H9 (cell line): ENCODE measurements at regions not wholly inside any gene's neighbourhood (a gene's known extent, or its start where the extent isn't known, plus 50 kb on each side); places are given as distances from the start of the nearest gene placed in this dataset.

ENCODE experiments used
- DNase-seq: peaks from one replicate; pipeline ENCODE4 v3.0.0-alpha.2; 2017
- H2AFZ ChIP-seq: one replicate; pipeline ENCODE4 v1.6.1; 2013; ENCODE audit warnings: mild to moderate bottlenecking, low read length, control low read depth, moderate library complexity
- H2AK5ac ChIP-seq: 2 replicates; pipeline ENCODE4 v1.6.1; 2013; ENCODE audit warnings: low read length, control low read depth, mixed read lengths; ENCODE audit not compliant: insufficient read length
- H2BK120ac ChIP-seq: one replicate; pipeline ENCODE4 v1.6.1; 2013; ENCODE audit warnings: low read depth, mild to moderate bottlenecking, low read length, control low read depth, inconsistent platforms; ENCODE audit not compliant: poor library complexity, severe bottlenecking
- H2BK12ac ChIP-seq: 2 replicates; pipeline ENCODE4 v1.6.1; 2013; ENCODE audit warnings: low read length, control low read depth, mixed read lengths, low read depth; ENCODE audit not compliant: insufficient read length
- H2BK15ac ChIP-seq: 2 replicates; pipeline ENCODE4 v1.6.1; 2013; ENCODE audit warnings: low read depth, low read length, control low read depth
- H2BK20ac ChIP-seq: one replicate; pipeline ENCODE4 v1.6.1; 2013; ENCODE audit warnings: low read depth, mild to moderate bottlenecking, low read length, control low read depth, inconsistent platforms; ENCODE audit not compliant: poor library complexity, severe bottlenecking
- H2BK5ac ChIP-seq: 2 replicates; pipeline ENCODE4 v1.6.1; 2013; ENCODE audit warnings: low read length, control low read depth, mixed read lengths; ENCODE audit not compliant: insufficient read length
- H3K14ac ChIP-seq: 2 replicates; pipeline ENCODE4 v1.6.1; 2013; ENCODE audit warnings: low read length, control low read depth; ENCODE audit not compliant: insufficient read depth
- H3K18ac ChIP-seq: 2 replicates; pipeline ENCODE4 v1.6.1; 2013; ENCODE audit warnings: low read depth, mild to moderate bottlenecking, mixed read lengths, low read length, control low read depth; ENCODE audit not compliant: insufficient read length
- H3K23ac ChIP-seq: 2 replicates; pipeline ENCODE4 v1.6.1; 2013; ENCODE audit warnings: low read length, control low read depth, mixed read lengths, low read depth; ENCODE audit not compliant: insufficient read length
- H3K23me2 ChIP-seq: 2 replicates; pipeline ENCODE4 v1.6.1; 2013; ENCODE audit warnings: low read depth, mild to moderate bottlenecking, mixed read lengths, low read length, control low read depth; ENCODE audit not compliant: insufficient read length, poor library complexity, severe bottlenecking
- H3K27ac ChIP-seq: 2 replicates; pipeline ENCODE4 v1.5.1; 2013; ENCODE audit warnings: low read length, control low read depth, mixed read lengths, low read depth; ENCODE audit not compliant: insufficient read length
- H3K27me3 ChIP-seq: 2 replicates; pipeline ENCODE4 v1.6.1; 2013; ENCODE audit warnings: low read length, control low read depth, inconsistent platforms; ENCODE audit not compliant: insufficient read depth
- H3K4ac ChIP-seq: 2 replicates; pipeline ENCODE4 v1.6.1; 2013; ENCODE audit warnings: low read depth, mild to moderate bottlenecking, control low read depth, inconsistent platforms, low read length, moderate library complexity
- H3K4me1 ChIP-seq: 2 replicates; pipeline ENCODE4 v1.6.1; 2013; ENCODE audit warnings: low read length, control low read depth, inconsistent platforms; ENCODE audit not compliant: insufficient read depth
- H3K4me2 ChIP-seq: 2 replicates; pipeline ENCODE4 v1.6.1; 2013; ENCODE audit warnings: low read length, control low read depth, mixed read lengths; ENCODE audit not compliant: insufficient read length, insufficient read depth
- H3K56ac ChIP-seq: 2 replicates; pipeline ENCODE4 v1.6.1; 2013; ENCODE audit warnings: low read depth, mild to moderate bottlenecking, mixed read lengths, low read length, control low read depth; ENCODE audit not compliant: insufficient read length
- H3K79me1 ChIP-seq: 2 replicates; pipeline ENCODE4 v1.6.1; 2013; ENCODE audit warnings: low read depth, mild to moderate bottlenecking, moderate library complexity, low read length, control low read depth, inconsistent platforms; ENCODE audit not compliant: insufficient read depth, poor library complexity, severe bottlenecking
- H3K79me2 ChIP-seq: 2 replicates; pipeline ENCODE4 v1.6.1; 2013; ENCODE audit warnings: low read length, control low read depth, inconsistent platforms; ENCODE audit not compliant: insufficient read depth
- H3K9ac ChIP-seq: 2 replicates; pipeline ENCODE4 v1.6.1; 2013; ENCODE audit warnings: low read length, control low read depth, mixed read lengths; ENCODE audit not compliant: insufficient read length; ENCODE audit errors: extremely low read depth
- H3K9me3 ChIP-seq: one replicate; pipeline ENCODE4 v1.6.1; 2013; ENCODE audit warnings: low read depth, low read length, inconsistent platforms; ENCODE audit not compliant: control insufficient read depth
- H3T11ph ChIP-seq: one replicate; pipeline ENCODE4 v1.6.1; 2013; ENCODE audit warnings: mild to moderate bottlenecking, low read length, control low read depth, inconsistent platforms
- H4K20me1 ChIP-seq: one replicate; pipeline ENCODE4 v1.6.1; 2013; ENCODE audit not compliant: control insufficient read depth, insufficient read length, insufficient read depth
- H4K5ac ChIP-seq: 2 replicates; pipeline ENCODE4 v1.6.1; 2013; ENCODE audit warnings: low read depth, mild to moderate bottlenecking, mixed read lengths, low read length, control low read depth; ENCODE audit not compliant: insufficient read length
- H4K8ac ChIP-seq: replicated peaks from 2 replicates; pipeline ENCODE4 v1.6.1; 2013; ENCODE audit warnings: low read length, control low read depth, mixed read lengths, low read depth; ENCODE audit not compliant: insufficient read length
- H4K91ac ChIP-seq: 2 replicates; pipeline ENCODE4 v1.6.1; 2013; ENCODE audit warnings: low read depth, mild to moderate bottlenecking, moderate library complexity, mixed read lengths, low read length, control low read depth; ENCODE audit not compliant: insufficient read length
- H3K27ac Mint-ChIP-seq, 3 experiments: 2 replicates in 2 of 3; 3 replicates in 1 of 3; pipeline ENCODE4 v1.8.0; 2020 to 2021; ENCODE audit warnings: mixed read lengths in 3 of 3, mild to moderate bottlenecking in 1 of 3, moderate library complexity in 1 of 3
- H3K27me3 Mint-ChIP-seq: 2 replicates; pipeline ENCODE4 v1.8.0; 2021; ENCODE audit warnings: low read depth, mild to moderate bottlenecking, moderate library complexity, mixed read lengths
- H3K36me3 Mint-ChIP-seq, 3 experiments: 2 replicates in 2 of 3; 3 replicates in 1 of 3; pipeline ENCODE4 v1.8.0; 2020 to 2021; ENCODE audit warnings: low read depth in 3 of 3, mixed read lengths in 3 of 3; ENCODE audit not compliant: insufficient read depth in 1 of 3
- H3K4me1 Mint-ChIP-seq, 2 experiments: 2 replicates each; pipeline ENCODE4 v1.8.0; 2020; ENCODE audit warnings: mixed read lengths in 2 of 2
- H3K4me3 Mint-ChIP-seq, 2 experiments: 2 replicates in 1 of 2; 3 replicates in 1 of 2; pipeline ENCODE4 v1.8.0; 2020 to 2021; ENCODE audit warnings: mild to moderate bottlenecking in 2 of 2, mixed read lengths in 2 of 2, moderate library complexity in 1 of 2
- H3K9me3 Mint-ChIP-seq, 2 experiments: 2 replicates in 1 of 2; 3 replicates in 1 of 2; pipeline ENCODE4 v1.8.0; 2020; ENCODE audit warnings: mild to moderate bottlenecking in 2 of 2, mixed read lengths in 2 of 2, moderate library complexity in 1 of 2
- WGBS: extraction: QIAGEN DNeasy Blood & Tissue Kit; methylation state at CpG from one replicate; pipeline ENCODE4 v1.1.7; 2013; ENCODE audit warnings: missing lambda C conversion rate, low lambda C conversion rate, mixed read lengths; ENCODE audit not compliant: insufficient read length; ENCODE audit errors: extremely low coverage; 5-methylcytosine and 5-hydroxymethylcytosine counted together
- TF ChIP-seq, protein P1 (sequence below): fragments of 200-600 bp; sonication (generic); conservative IDR thresholded peaks from 3 replicates; pipeline ENCODE4 v1.8.0; 2021; ENCODE audit warnings: antibody characterized with exemption, mild to moderate bottlenecking

DNA sequence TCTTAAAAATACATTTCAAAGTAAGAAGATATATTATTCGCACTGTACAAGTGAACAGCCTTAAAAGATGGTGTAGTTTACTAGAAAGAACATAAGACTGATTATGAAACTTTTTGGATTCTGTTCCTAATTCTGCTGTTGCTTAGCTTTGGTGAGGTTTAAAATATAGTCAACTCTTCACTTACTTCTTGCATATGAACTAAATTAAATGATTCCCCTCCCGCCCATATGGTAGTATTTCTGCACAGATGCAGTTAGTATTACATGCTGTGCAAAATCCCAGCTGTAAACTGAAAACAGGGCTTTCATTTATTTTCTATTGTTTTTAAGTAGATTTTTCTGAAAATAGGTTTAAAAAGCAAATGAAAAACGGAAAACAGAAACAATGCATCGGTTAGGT lies 345.4 kb upstream of the NCAM2 start:
- Histone ChIP-seq H2AK5ac (no peak overlapping the region), H3K14ac (no peak overlapping the region), H2BK20ac (no peak overlapping the region), H3K18ac (no peak overlapping the region), H3K27ac (no peak overlapping the region), H3K4me1 (no peaks in the 10 kb centered on the region), H4K5ac (no peak overlapping the region), H2BK5ac (no peak overlapping the region), H2BK120ac (no peak overlapping the region), H3K23me2 (no peaks in the 10 kb centered on the region), H3K79me1 (no peaks in the 10 kb centered on the region), H3K4ac (no peak overlapping the region), H3K9me3 (no peaks in the 10 kb centered on the region), H2BK12ac (no peak overlapping the region), H3K4me2 (no peak overlapping the region), H3K56ac (no peak overlapping the region), H3K27me3 (no peaks in the 10 kb centered on the region), H4K91ac (no peak overlapping the region), H2BK15ac (no peak overlapping the region), H4K20me1 (no peaks in the 10 kb centered on the region), H3K79me2 (no peaks in the 10 kb centered on the region), H2AFZ (no peak overlapping the region), H3K9ac (no peak overlapping the region), H3K23ac (no peak overlapping the region), H3T11ph (no peak overlapping the region), H4K8ac (no peak overlapping the region)
- DNase-seq, result no peak
- no CpG with 5 or more reads among the region's 4 CpGs for WGBS
- Mint-ChIP-seq H3K4me3 (no peak overlapping the region), H3K9me3 (no peaks in the 10 kb centered on the region), H3K36me3 (no peaks in the 10 kb centered on the region; a peak in 1 of 7 replicates), H3K27me3 (no peaks in the 10 kb centered on the region), H3K4me1 (peaks cover 0 to 5% of the 10 kb centered on the region in 2 experiments; a peak in 1 of 4 replicates), H3K27ac (no peak overlapping the region)
- TF ChIP-seq, protein P1, sequence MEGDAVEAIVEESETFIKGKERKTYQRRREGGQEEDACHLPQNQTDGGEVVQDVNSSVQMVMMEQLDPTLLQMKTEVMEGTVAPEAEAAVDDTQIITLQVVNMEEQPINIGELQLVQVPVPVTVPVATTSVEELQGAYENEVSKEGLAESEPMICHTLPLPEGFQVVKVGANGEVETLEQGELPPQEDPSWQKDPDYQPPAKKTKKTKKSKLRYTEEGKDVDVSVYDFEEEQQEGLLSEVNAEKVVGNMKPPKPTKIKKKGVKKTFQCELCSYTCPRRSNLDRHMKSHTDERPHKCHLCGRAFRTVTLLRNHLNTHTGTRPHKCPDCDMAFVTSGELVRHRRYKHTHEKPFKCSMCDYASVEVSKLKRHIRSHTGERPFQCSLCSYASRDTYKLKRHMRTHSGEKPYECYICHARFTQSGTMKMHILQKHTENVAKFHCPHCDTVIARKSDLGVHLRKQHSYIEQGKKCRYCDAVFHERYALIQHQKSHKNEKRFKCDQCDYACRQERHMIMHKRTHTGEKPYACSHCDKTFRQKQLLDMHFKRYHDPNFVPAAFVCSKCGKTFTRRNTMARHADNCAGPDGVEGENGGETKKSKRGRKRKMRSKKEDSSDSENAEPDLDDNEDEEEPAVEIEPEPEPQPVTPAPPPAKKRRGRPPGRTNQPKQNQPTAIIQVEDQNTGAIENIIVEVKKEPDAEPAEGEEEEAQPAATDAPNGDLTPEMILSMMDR, result no peak
